GM06990 (cell line): ENCODE measurements at regions not wholly inside any gene's neighbourhood (a gene's known extent, or its start where the extent isn't known, plus 50 kb on each side); places are given as distances from the start of the nearest gene placed in this dataset.
"Not testable (repeated sequence)": the region's sequence is repeated elsewhere in the genome, so short reads cannot be mapped to it uniquely, and the experiment has no call there.

Experiments
- DNase-seq: peaks from one replicate; pipeline ENCODE4 v3.0.0-alpha.2; 2011; ENCODE audit not compliant: insufficient read length; ENCODE audit errors: extremely low read depth
- H3K27me3 ChIP-seq: replicated peaks from 2 replicates; pipeline ENCODE4 v1.6.0; 2011; ENCODE audit warnings: low read length; ENCODE audit not compliant: control insufficient read depth, insufficient read depth
- H3K36me3 ChIP-seq: 2 replicates; pipeline ENCODE4 v1.5.1; 2011; ENCODE audit warnings: low read length; ENCODE audit not compliant: control insufficient read depth, insufficient read depth
- H3K4me3 ChIP-seq: replicated peaks from 2 replicates; pipeline ENCODE4 v1.5.1; 2011; ENCODE audit warnings: low read depth, mild to moderate bottlenecking, control low read depth, low read length
- TF ChIP-seq, protein P1 (sequence below): IDR thresholded peaks from 2 replicates; pipeline ENCODE4 v1.5.1; 2011; ENCODE audit warnings: low read length, control low read depth, mild to moderate bottlenecking, inconsistent platforms; ENCODE audit not compliant: insufficient read depth, poor library complexity, severe bottlenecking

DNA sequence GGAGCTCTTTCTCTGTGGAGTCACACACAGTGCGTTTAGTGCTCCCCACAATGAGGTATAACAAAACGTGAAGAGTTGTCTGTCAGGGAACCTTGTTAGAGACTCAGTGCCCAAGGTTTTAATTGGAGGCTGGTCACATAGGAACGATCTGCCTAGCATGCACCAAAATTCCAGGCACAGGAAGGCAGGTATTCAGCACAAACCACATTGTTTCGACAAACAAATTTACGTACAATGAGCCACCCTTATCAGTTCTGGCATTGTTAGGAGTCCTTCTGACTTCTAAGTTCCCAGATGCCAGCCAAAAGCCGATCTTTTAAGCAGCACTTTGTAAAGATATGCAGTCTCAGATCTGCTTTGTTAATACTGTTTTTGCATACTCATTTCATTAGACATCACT lies 414.2 kb upstream of the MTPN start:
- TF ChIP-seq, protein P1, sequence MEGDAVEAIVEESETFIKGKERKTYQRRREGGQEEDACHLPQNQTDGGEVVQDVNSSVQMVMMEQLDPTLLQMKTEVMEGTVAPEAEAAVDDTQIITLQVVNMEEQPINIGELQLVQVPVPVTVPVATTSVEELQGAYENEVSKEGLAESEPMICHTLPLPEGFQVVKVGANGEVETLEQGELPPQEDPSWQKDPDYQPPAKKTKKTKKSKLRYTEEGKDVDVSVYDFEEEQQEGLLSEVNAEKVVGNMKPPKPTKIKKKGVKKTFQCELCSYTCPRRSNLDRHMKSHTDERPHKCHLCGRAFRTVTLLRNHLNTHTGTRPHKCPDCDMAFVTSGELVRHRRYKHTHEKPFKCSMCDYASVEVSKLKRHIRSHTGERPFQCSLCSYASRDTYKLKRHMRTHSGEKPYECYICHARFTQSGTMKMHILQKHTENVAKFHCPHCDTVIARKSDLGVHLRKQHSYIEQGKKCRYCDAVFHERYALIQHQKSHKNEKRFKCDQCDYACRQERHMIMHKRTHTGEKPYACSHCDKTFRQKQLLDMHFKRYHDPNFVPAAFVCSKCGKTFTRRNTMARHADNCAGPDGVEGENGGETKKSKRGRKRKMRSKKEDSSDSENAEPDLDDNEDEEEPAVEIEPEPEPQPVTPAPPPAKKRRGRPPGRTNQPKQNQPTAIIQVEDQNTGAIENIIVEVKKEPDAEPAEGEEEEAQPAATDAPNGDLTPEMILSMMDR: no peak
- H3K4me3 ChIP-seq: no peak overlapping the region
- no peak for DNase-seq
- no peaks in the 10 kb centered on the region for H3K36me3 ChIP-seq
- H3K27me3 ChIP-seq: no peaks in the 10 kb centered on the region

DNA sequence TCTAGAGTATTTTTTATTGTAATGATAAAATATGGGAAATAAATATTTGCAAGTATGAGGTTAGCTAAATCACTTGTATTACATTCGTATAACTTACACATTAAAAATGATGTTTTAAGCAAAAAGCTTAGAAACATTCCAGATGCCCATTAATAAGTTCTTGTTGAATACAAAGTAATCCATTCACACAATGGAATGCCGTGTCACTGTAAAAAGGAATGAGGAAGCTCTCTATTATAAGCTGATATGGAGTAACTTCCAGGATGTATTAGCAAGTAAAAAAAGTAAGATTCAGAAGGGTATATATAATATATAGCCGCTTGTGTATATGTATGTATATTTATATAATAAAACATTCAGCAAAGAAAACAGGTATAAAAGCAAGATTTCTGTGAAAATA lies 412.8 kb upstream of the MTPN start:
- TF ChIP-seq, protein P1: no peak
- H3K36me3 ChIP-seq: no peaks in the 10 kb centered on the region
- DNase-seq: no peak
- no peak overlapping the region for H3K4me3 ChIP-seq
- no peaks in the 10 kb centered on the region for H3K27me3 ChIP-seq

DNA sequence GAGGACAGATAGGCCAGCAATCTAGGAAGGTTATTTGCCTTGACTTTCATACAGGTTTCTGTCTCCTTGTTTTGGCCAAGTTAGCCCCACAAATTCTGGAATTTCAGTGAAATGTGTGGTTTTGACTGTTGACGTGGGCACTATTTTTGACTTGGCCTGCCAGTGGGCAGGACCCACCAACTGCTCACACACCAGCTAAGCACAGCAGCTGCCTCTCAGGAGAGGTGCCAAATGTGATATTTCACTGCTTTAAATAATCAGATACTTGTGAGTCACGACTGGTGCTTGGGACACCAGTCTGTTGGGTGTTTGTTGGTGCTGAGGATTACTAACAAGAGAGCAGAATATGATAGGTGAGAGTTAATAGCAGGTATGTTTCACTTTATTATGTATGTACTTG lies 409.7 kb upstream of the MTPN start:
- Histone ChIP-seq H3K4me3 (no peak overlapping the region), H3K36me3 (no peaks in the 10 kb centered on the region), H3K27me3 (no peaks in the 10 kb centered on the region)
- TF ChIP-seq, protein P1: no peak
- no peak for DNase-seq

DNA sequence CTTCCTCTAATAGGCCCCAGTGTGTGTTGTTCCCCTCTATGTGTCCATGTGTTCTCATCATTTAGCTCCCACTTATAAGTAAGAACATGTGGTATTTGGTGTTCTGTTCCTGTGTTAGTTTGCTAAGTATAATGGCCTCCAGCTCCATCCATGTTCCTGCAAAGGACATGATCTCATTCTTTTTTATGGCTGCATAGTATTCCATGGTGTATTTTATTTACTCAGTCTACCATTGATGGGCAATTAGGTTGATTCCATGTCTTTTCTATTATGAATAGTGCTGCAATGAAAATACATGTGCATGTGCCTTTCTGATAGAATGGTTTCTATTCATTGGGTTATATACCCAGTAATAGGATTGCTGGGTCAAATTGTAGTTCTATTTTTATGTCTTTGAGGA lies 394.2 kb upstream of the MTPN start:
- not testable (repeated sequence) for H3K36me3 ChIP-seq, DNase-seq, H3K27me3 ChIP-seq, H3K4me3 ChIP-seq

DNA sequence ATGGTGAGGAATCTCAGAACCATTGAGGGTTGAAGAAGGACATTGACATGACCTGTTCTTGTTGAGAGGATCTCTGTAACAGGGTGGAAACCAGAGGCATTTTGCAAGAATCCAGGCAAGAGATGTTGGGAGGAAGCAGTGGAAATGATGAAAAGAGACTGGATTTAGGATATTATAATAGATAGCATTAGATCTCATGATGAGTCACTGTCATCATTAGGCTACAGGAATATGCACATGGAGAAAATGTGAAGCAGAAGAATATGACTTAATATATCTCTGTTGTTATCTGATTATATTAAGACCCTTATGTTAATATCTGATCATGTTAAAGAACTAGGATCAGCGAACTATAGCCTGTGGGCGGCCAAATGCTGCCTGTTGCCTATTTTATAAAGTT lies 393.0 kb upstream of the MTPN start:
- no peak overlapping the region for H3K4me3 ChIP-seq
- DNase-seq: no peak
- H3K27me3 ChIP-seq: no peaks in the 10 kb centered on the region
- TF ChIP-seq, protein P1: no peak
- no peaks in the 10 kb centered on the region for H3K36me3 ChIP-seq

DNA sequence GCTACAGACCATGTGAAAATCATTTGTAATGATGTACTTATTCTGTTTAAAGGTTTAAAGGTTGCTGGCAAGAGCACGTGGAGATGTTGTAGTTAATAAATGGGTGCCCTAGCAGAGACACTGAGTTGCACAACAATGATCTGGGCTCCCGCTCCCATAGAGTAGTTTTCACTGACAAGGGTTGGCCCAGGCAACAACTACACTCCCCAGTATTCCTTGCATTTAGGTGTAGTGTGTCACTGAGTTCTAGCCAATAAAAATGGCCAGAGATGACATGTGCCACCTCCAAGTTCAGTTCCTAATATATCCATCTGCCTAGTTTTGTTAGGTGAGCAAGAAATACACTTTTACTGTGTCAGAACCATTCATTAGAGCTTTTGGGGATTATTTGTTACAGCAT lies 392.1 kb upstream of the MTPN start:
- TF ChIP-seq, protein P1: no peak
- Histone ChIP-seq H3K4me3 (no peak overlapping the region), H3K36me3 (no peaks in the 10 kb centered on the region), H3K27me3 (no peaks in the 10 kb centered on the region)
- DNase-seq: no peak
